Trophoblast cell (in vitro differentiated cells and primary cell): ENCODE measurements at regions not wholly inside any gene's neighbourhood (a gene's known extent, or its start where the extent isn't known, plus 50 kb on each side); places are given as distances from the start of the nearest gene placed in this dataset.

ENCODE experiments used
- DNase-seq, 2 donors: peaks; one replicate each; pipeline ENCODE4 v3.0.0-alpha.2; 2016
- H2AFZ ChIP-seq: 2 replicates; pipeline ENCODE4 v1.6.1; 2013; ENCODE audit warnings: low read length, moderate library complexity, mild to moderate bottlenecking; ENCODE audit not compliant: insufficient read depth, poor library complexity
- H2AK5ac ChIP-seq: 2 replicates; pipeline ENCODE4 v1.6.1; 2013; ENCODE audit warnings: mild to moderate bottlenecking, low read length
- H2BK120ac ChIP-seq: 2 replicates; pipeline ENCODE4 v1.6.1; 2013; ENCODE audit warnings: low read length, mild to moderate bottlenecking, moderate library complexity; ENCODE audit not compliant: insufficient read depth, poor library complexity
- H2BK12ac ChIP-seq: 2 replicates; pipeline ENCODE4 v1.6.1; 2013; ENCODE audit warnings: mild to moderate bottlenecking, low read length, moderate library complexity
- H2BK5ac ChIP-seq: 2 replicates; pipeline ENCODE4 v1.6.1; 2013; ENCODE audit warnings: low read length, low read depth, moderate library complexity, mild to moderate bottlenecking; ENCODE audit not compliant: poor library complexity
- H3K14ac ChIP-seq: 2 replicates; pipeline ENCODE4 v1.6.1; 2013; ENCODE audit warnings: mild to moderate bottlenecking, low read length
- H3K18ac ChIP-seq: 2 replicates; pipeline ENCODE4 v1.6.1; 2013; ENCODE audit warnings: mild to moderate bottlenecking, low read length
- H3K23ac ChIP-seq: 2 replicates; pipeline ENCODE4 v1.6.1; 2013; ENCODE audit warnings: low read length
- H3K27ac ChIP-seq: 2 replicates; pipeline ENCODE4 v1.5.1; 2013; ENCODE audit warnings: low read depth, mild to moderate bottlenecking, inconsistent platforms, low read length, moderate library complexity
- H3K27me3 ChIP-seq: 2 replicates; pipeline ENCODE4 v1.6.1; 2013; ENCODE audit warnings: inconsistent platforms, mild to moderate bottlenecking, low read length, moderate library complexity; ENCODE audit not compliant: insufficient read depth
- H3K36me3 ChIP-seq, 2 experiments: 1 replicate in 1 of 2; 2 replicates in 1 of 2; pipeline ENCODE4 v1.6.1; 2013; ENCODE audit warnings: low read length in 2 of 2, mild to moderate bottlenecking in 2 of 2, moderate library complexity in 1 of 2; ENCODE audit not compliant: insufficient read depth in 2 of 2, control insufficient read depth in 1 of 2
- H3K4ac ChIP-seq: 2 replicates; pipeline ENCODE4 v1.6.1; 2013; ENCODE audit warnings: low read depth, mild to moderate bottlenecking, low read length, moderate library complexity
- H3K4me1 ChIP-seq, 2 experiments: 1 replicate in 1 of 2; 2 replicates in 1 of 2; pipeline ENCODE4 v1.6.1; 2013; ENCODE audit warnings: low read length in 2 of 2, mild to moderate bottlenecking in 2 of 2, moderate library complexity in 1 of 2; ENCODE audit not compliant: insufficient read depth in 2 of 2, control insufficient read depth in 1 of 2
- H3K4me2 ChIP-seq: 2 replicates; pipeline ENCODE4 v1.6.1; 2013; ENCODE audit warnings: inconsistent platforms, mild to moderate bottlenecking, low read length, moderate library complexity
- H3K4me3 ChIP-seq: 2 replicates; pipeline ENCODE4 v1.5.1; 2013; ENCODE audit warnings: mild to moderate bottlenecking, low read depth, low read length, inconsistent platforms
- H3K79me1 ChIP-seq: one replicate; pipeline ENCODE4 v1.6.1; 2013; ENCODE audit warnings: low read length
- H3K79me2 ChIP-seq: 2 replicates; pipeline ENCODE4 v1.6.1; 2013; ENCODE audit warnings: low read length, mild to moderate bottlenecking; ENCODE audit not compliant: control insufficient read depth, insufficient read depth, poor library complexity
- H3K9ac ChIP-seq: 2 replicates; pipeline ENCODE4 v1.6.1; 2013; ENCODE audit warnings: mild to moderate bottlenecking, low read length
- H3K9me3 ChIP-seq: 2 replicates; pipeline ENCODE4 v1.6.1; 2013; ENCODE audit warnings: low read depth, mild to moderate bottlenecking, control low read depth, inconsistent platforms, low read length; ENCODE audit not compliant: insufficient read depth
- H4K12ac ChIP-seq: 2 replicates; pipeline ENCODE4 v1.6.1; 2013; ENCODE audit warnings: low read depth, mild to moderate bottlenecking, low read length, moderate library complexity
- H4K8ac ChIP-seq: 2 replicates; pipeline ENCODE4 v1.6.1; 2013; ENCODE audit warnings: low read depth, mild to moderate bottlenecking, low read length, moderate library complexity
- H4K91ac ChIP-seq: one replicate; pipeline ENCODE4 v1.6.1; 2013; ENCODE audit warnings: low read depth, mild to moderate bottlenecking, low read length, moderate library complexity
- WGBS: extraction: QIAGEN DNeasy Blood & Tissue Kit; methylation state at CpG from one replicate; pipeline ENCODE4 v1.1.7; 2013; ENCODE audit warnings: missing lambda C conversion rate; ENCODE audit not compliant: insufficient read length, insufficient coverage; ENCODE audit errors: extremely low coverage; 5-methylcytosine and 5-hydroxymethylcytosine counted together

GRCh38 chr2:18792684-18793083, 203.3 kb upstream of the NT5C1B start:
- H3K9me3 ChIP-seq = no peaks in the 10 kb centered on the region
- no peak overlapping the region for H3K23ac ChIP-seq
- H3K18ac ChIP-seq = no peak overlapping the region
- no peak overlapping the region for H4K8ac ChIP-seq
- no peak overlapping the region for H2BK12ac ChIP-seq
- H3K27ac ChIP-seq = no peak overlapping the region
- no peaks in the 10 kb centered on the region for H3K36me3 ChIP-seq
- H3K4me2 ChIP-seq = no peak overlapping the region
- no peak overlapping the region for H2AK5ac ChIP-seq
- no peak overlapping the region for H3K4ac ChIP-seq
- no peak overlapping the region for H3K4me3 ChIP-seq
- H2AFZ ChIP-seq = no peak overlapping the region
- no peak for DNase-seq
- H3K79me2 ChIP-seq = no peaks in the 10 kb centered on the region
- no peak overlapping the region for H2BK120ac ChIP-seq
- H3K9ac ChIP-seq = no peak overlapping the region
- H4K12ac ChIP-seq = no peak overlapping the region
- no peaks in the 10 kb centered on the region for H3K4me1 ChIP-seq
- H2BK5ac ChIP-seq = no peak overlapping the region
- no CpG with 5 or more reads among the region's 6 CpGs for WGBS
- H3K79me1 ChIP-seq = no peaks in the 10 kb centered on the region
- no peak overlapping the region for H4K91ac ChIP-seq
- H3K27me3 ChIP-seq = no peaks in the 10 kb centered on the region
- H3K14ac ChIP-seq = no peak overlapping the region

GRCh38 chr2:18792226-18792629, 202.9 kb upstream of the NT5C1B start:
- Histone ChIP-seq H4K8ac (no peak overlapping the region), H2AK5ac (no peak overlapping the region), H3K9me3 (no peaks in the 10 kb centered on the region), H2BK120ac (no peak overlapping the region), H3K27me3 (no peaks in the 10 kb centered on the region), H3K14ac (no peak overlapping the region), H3K23ac (no peak overlapping the region), H2AFZ (no peak overlapping the region), H2BK5ac (no peak overlapping the region), H4K91ac (no peak overlapping the region), H3K9ac (no peak overlapping the region), H3K4ac (no peak overlapping the region), H3K27ac (no peak overlapping the region), H3K4me3 (no peak overlapping the region), H4K12ac (no peak overlapping the region), H3K18ac (no peak overlapping the region), H3K79me2 (no peaks in the 10 kb centered on the region), H3K4me2 (no peak overlapping the region), H3K79me1 (no peaks in the 10 kb centered on the region), H3K36me3 (no peaks in the 10 kb centered on the region), H3K4me1 (no peaks in the 10 kb centered on the region), H2BK12ac (no peak overlapping the region)
- no peak for DNase-seq
- WGBS = no CpG with 5 or more reads among the region's 3 CpGs

GRCh38 chr2:18791172-18791797, 201.9 kb upstream of the NT5C1B start:
- no peak overlapping the region for H3K23ac ChIP-seq
- no peak overlapping the region for H2AFZ ChIP-seq
- H3K79me1 ChIP-seq = no peaks in the 10 kb centered on the region
- no peaks in the 10 kb centered on the region for H3K9me3 ChIP-seq
- H4K12ac ChIP-seq = no peak overlapping the region
- no peak overlapping the region for H2BK12ac ChIP-seq
- no peak overlapping the region for H2BK5ac ChIP-seq
- no peak overlapping the region for H3K4me3 ChIP-seq
- H3K36me3 ChIP-seq = no peaks in the 10 kb centered on the region
- H4K91ac ChIP-seq = no peak overlapping the region
- H3K4me1 ChIP-seq = no peaks in the 10 kb centered on the region
- no peak for DNase-seq
- no peak overlapping the region for H3K4ac ChIP-seq
- H3K9ac ChIP-seq = no peak overlapping the region
- H3K79me2 ChIP-seq = no peaks in the 10 kb centered on the region
- H2BK120ac ChIP-seq = no peak overlapping the region
- no peak overlapping the region for H3K27ac ChIP-seq
- no peak overlapping the region for H4K8ac ChIP-seq
- no peak overlapping the region for H3K14ac ChIP-seq
- H2AK5ac ChIP-seq = no peak overlapping the region
- H3K4me2 ChIP-seq = no peak overlapping the region
- H3K27me3 ChIP-seq = no peaks in the 10 kb centered on the region
- no peak overlapping the region for H3K18ac ChIP-seq
- WGBS = no CpG with 5 or more reads among the region's 9 CpGs

GRCh38 chr2:18790509-18791171, 201.3 kb upstream of the NT5C1B start:
- Histone ChIP-seq H3K27me3 (no peaks in the 10 kb centered on the region), H2BK12ac (no peak overlapping the region), H3K14ac (no peak overlapping the region), H3K9me3 (no peaks in the 10 kb centered on the region), H3K36me3 (no peaks in the 10 kb centered on the region), H2BK120ac (no peak overlapping the region), H3K79me1 (no peaks in the 10 kb centered on the region), H3K4me1 (no peaks in the 10 kb centered on the region), H4K8ac (no peak overlapping the region), H2BK5ac (no peak overlapping the region), H3K79me2 (no peaks in the 10 kb centered on the region), H3K18ac (no peak overlapping the region), H2AFZ (no peak overlapping the region), H3K4ac (no peak overlapping the region), H4K91ac (no peak overlapping the region), H2AK5ac (no peak overlapping the region), H3K27ac (no peak overlapping the region), H3K9ac (no peak overlapping the region), H3K23ac (no peak overlapping the region), H3K4me2 (no peak overlapping the region), H3K4me3 (no peak overlapping the region), H4K12ac (no peak overlapping the region)
- no CpG with 5 or more reads among the region's 3 CpGs for WGBS
- DNase-seq = no peak
